Thoracic aorta (tissue), 2 donors: ENCODE measurements at regions not wholly inside any gene's neighbourhood (a gene's known extent, or its start where the extent isn't known, plus 50 kb on each side); places are given as distances from the start of the nearest gene placed in this dataset.

Experiments used
- ATAC-seq: fragments of 150-250 bp; one replicate; pipeline ENCODE4 v1.8.0; 2017; ENCODE audit warnings: low read depth; ENCODE audit not compliant: insufficient number of reproducible peaks, low FRiP score
- DNase-seq: peaks from one replicate; pipeline ENCODE4 v3.0.0-alpha.2; 2020; ENCODE audit warnings: low spot score
- H3K27ac ChIP-seq, 2 donors: fragments of 200-600 bp; sonication (generic); 1 replicate in 1 of 2; 2 replicates in 1 of 2; pipeline ENCODE4 v1.5.1; 2016; ENCODE audit warnings: mild to moderate bottlenecking in 2 of 2, moderate library complexity in 2 of 2
- H3K27me3 ChIP-seq: fragments of 200-600 bp; sonication (generic); replicated peaks from 2 replicates; pipeline ENCODE4 v1.6.0; 2016; ENCODE audit warnings: mild to moderate bottlenecking; ENCODE audit not compliant: insufficient read depth
- H3K36me3 ChIP-seq: fragments of 200-600 bp; sonication (generic); one replicate; pipeline ENCODE4 v1.5.1; 2016
- H3K4me1 ChIP-seq, 2 donors: fragments of 200-600 bp; sonication (generic); 1 replicate in 1 of 2; 2 replicates in 1 of 2; pipeline versions ENCODE4 v1.5.1 to v1.6.0; 2016; ENCODE audit warnings: low read depth in 2 of 2, mild to moderate bottlenecking in 1 of 2; ENCODE audit not compliant: control insufficient read depth in 1 of 2
- H3K4me3 ChIP-seq: fragments of 200-600 bp; sonication (generic); 2 replicates; pipeline ENCODE4 v1.5.1; 2016; ENCODE audit warnings: mild to moderate bottlenecking
- H3K9me3 ChIP-seq: fragments of 200-600 bp; sonication (generic); 2 replicates; pipeline ENCODE4 v1.5.1; 2016
- TF ChIP-seq, protein P1 (sequence below): fragments of 200-600 bp; sonication (generic); IDR thresholded peaks from one replicate; pipeline ENCODE4 v1.5.1; 2019; ENCODE audit warnings: antibody characterized with exemption

DNA sequence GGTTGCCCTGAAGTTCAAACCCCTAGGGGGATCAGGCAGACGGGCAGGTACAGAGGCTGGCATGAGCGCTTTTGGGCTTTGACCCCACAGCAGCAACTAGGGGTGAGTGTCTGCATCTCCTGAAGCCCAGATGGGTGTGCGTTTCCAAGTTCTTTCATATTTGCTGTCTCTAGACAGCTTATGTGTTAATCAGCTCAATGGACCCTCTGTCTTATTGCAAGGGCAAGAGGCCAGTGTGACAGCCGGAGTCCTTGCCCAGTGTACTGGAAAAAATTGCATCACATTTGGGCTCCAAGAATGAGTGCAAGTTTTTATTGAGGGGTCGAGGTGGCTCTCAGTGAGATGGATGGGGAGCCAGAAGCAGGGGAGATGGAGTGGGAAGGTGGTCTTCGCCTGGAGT lies 1863.7 kb upstream of the RAG2 start:
- Histone ChIP-seq H3K9me3 (no peaks in the 10 kb centered on the region), H3K27me3 (no peaks in the 10 kb centered on the region), H3K4me3 (no peak overlapping the region), H3K27ac (no peak overlapping the region), H3K4me1 (peaks cover 4 to 16% of the 10 kb centered on the region in 2 donors), H3K36me3 (no peaks in the 10 kb centered on the region)
- TF ChIP-seq, protein P1, sequence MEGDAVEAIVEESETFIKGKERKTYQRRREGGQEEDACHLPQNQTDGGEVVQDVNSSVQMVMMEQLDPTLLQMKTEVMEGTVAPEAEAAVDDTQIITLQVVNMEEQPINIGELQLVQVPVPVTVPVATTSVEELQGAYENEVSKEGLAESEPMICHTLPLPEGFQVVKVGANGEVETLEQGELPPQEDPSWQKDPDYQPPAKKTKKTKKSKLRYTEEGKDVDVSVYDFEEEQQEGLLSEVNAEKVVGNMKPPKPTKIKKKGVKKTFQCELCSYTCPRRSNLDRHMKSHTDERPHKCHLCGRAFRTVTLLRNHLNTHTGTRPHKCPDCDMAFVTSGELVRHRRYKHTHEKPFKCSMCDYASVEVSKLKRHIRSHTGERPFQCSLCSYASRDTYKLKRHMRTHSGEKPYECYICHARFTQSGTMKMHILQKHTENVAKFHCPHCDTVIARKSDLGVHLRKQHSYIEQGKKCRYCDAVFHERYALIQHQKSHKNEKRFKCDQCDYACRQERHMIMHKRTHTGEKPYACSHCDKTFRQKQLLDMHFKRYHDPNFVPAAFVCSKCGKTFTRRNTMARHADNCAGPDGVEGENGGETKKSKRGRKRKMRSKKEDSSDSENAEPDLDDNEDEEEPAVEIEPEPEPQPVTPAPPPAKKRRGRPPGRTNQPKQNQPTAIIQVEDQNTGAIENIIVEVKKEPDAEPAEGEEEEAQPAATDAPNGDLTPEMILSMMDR: no peak
- DNase-seq: no peak
- ATAC-seq: no peak

DNA sequence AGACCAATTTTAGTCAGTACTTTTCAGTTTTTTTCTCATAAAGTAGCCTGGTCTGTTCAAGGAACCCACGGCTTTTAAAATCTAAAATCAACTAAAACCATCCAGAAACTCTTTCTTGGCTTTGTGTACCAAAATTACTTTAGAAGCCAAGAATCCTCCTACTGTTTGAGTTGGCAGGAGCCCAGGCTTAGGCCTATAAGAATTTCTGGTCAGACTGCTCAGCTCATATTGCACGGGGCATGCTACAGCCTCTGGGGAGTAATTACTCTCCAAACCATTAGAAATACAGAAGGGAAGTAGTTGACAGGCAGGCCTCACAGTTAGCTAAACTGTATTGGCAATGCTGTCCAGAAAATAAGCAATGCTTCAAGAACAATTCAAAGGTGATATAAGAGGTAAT lies 1862.9 kb upstream of the RAG2 start:
- Histone ChIP-seq H3K36me3 (no peaks in the 10 kb centered on the region), H3K27me3 (no peaks in the 10 kb centered on the region), H3K4me3 (no peak overlapping the region), H3K9me3 (no peaks in the 10 kb centered on the region), H3K4me1 (peaks cover 4 to 16% of the 10 kb centered on the region in 2 donors), H3K27ac (no peak overlapping the region)
- ATAC-seq (no peak), DNase-seq (no peak)
- TF ChIP-seq, protein P1: no peak

DNA sequence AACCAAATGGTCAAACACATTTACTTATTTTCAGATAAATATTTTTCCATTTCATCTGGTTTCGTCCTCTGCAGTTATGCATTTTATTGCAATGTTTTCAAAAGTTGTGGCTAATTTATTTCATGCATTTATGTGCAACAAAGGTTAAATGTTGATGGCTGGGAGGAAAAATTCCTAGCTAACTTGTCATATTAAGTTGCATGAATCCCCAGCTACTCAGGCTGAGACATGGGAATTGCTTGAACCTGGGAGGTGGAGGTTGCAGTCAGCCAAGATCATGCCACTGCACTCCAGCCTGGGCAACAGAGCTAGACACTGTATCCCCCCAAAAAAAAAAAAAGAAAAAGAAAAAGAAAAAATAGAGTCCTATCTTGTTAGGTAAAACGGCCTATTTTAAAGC lies 1862.4 kb upstream of the RAG2 start:
- TF ChIP-seq, protein P1: no peak
- DNase-seq (no peak), ATAC-seq (no peak)
- H3K36me3 ChIP-seq: no peaks in the 10 kb centered on the region
- peaks cover 4 to 16% of the 10 kb centered on the region in 2 donors for H3K4me1 ChIP-seq
- no peak overlapping the region for H3K4me3 ChIP-seq
- H3K27me3 ChIP-seq: no peaks in the 10 kb centered on the region
- H3K27ac ChIP-seq: no peak overlapping the region
- H3K9me3 ChIP-seq: no peaks in the 10 kb centered on the region

DNA sequence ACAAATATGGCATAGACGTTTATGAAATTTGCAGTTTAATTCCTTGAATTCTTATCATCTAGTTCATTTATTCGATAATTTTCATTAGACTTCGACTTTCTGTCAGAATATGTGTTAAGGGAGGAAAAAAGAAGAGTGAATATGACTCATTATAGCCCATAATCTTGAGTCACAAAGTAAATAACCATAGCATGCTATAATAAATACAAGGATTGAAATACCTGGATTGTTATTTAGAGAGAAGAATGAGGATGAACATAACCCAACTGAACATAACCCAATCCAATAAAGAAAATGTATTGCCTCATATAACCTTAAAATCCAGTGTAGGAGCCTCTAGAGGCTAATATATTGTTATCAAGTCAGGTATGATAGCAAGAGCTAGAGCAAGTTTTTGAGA lies 1858.3 kb upstream of the RAG2 start:
- H3K4me3 ChIP-seq: no peak overlapping the region
- no peaks in the 10 kb centered on the region for H3K9me3 ChIP-seq
- H3K36me3 ChIP-seq: no peaks in the 10 kb centered on the region
- no peak for DNase-seq
- TF ChIP-seq, protein P1: no peak
- no peaks in the 10 kb centered on the region for H3K27me3 ChIP-seq
- no peak for ATAC-seq
- H3K4me1 ChIP-seq: peaks cover 2 to 10% of the 10 kb centered on the region in 2 donors
- H3K27ac ChIP-seq: no peak overlapping the region

DNA sequence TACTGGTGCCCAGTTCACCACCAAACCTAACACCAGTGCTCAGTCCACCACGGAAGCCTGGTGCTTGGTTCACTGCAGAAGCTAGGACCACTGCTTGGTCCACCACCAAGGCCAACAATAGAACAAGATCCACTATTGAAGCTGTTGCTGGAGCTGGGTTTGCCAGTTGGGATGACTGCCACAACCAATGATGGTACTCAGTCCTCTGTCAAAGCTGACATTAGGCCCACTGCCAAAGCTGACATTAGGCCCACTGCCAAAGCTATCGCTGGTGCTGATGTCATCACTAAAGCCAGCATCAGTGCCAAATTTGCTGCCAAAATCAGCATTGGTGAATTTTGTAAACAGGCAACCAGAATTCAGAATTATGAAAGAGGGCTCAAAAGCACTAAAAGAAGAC lies 1850.2 kb upstream of the RAG2 start:
- no peaks in the 10 kb centered on the region for H3K9me3 ChIP-seq
- H3K4me3 ChIP-seq: no peak overlapping the region
- ATAC-seq (no peak), DNase-seq (no peak)
- no peaks in the 10 kb centered on the region for H3K27me3 ChIP-seq
- TF ChIP-seq, protein P1: no peak
- H3K27ac ChIP-seq: no peak overlapping the region
- no peaks in the 10 kb centered on the region for H3K4me1 ChIP-seq
- no peaks in the 10 kb centered on the region for H3K36me3 ChIP-seq
